ENCODE measurements at regions not wholly inside any gene's neighbourhood (a gene's known extent, or its start where the extent isn't known, plus 50 kb on each side); places are given as distances from the start of the nearest gene placed in this dataset.

- no peak overlapping the region for H3K27ac ChIP-seq
- H3K4me3 ChIP-seq (ENCODE audit: low read depth, low read length): no peak overlapping the region
- no peak for TF ChIP-seq CTCF (IDR thresholded peaks at IDR 0.05; ENCODE audit: low read depth, low read length)
- DNase-seq: no peak
- no peaks in the 10 kb centered on the region for H3K9me3 ChIP-seq (ENCODE audit: severe bottlenecking)
- H3K27me3 ChIP-seq (ENCODE audit: insufficient read depth, low read depth, severe bottlenecking): no peaks in the 10 kb centered on the region
- no peaks in the 10 kb centered on the region for H3K36me3 ChIP-seq
Observed at GRCh38 chr2:147559070-147559725, 285.6 kb upstream of the ACVR2A start.

- Histone ChIP-seq H3K4me3 (ENCODE audit: low read depth, low read length) (no peak overlapping the region), H3K9me3 (ENCODE audit: severe bottlenecking) (no peaks in the 10 kb centered on the region), H3K27me3 (ENCODE audit: insufficient read depth, low read depth, severe bottlenecking) (no peaks in the 10 kb centered on the region), H3K36me3 (no peaks in the 10 kb centered on the region), H3K27ac (no peak overlapping the region)
- TF ChIP-seq CTCF (IDR thresholded peaks at IDR 0.05; ENCODE audit: low read depth, low read length): no peak
- DNase-seq: no peak
Observed at GRCh38 chr2:147558620-147559019, 286.2 kb upstream of the ACVR2A start.

- Histone ChIP-seq H3K36me3 (no peaks in the 10 kb centered on the region), H3K27me3 (ENCODE audit: insufficient read depth, low read depth, severe bottlenecking) (no peaks in the 10 kb centered on the region), H3K4me3 (ENCODE audit: low read depth, low read length) (no peak overlapping the region), H3K9me3 (ENCODE audit: severe bottlenecking) (no peaks in the 10 kb centered on the region), H3K27ac (no peak overlapping the region)
- DNase-seq: no peak
- TF ChIP-seq CTCF (IDR thresholded peaks at IDR 0.05; ENCODE audit: low read depth, low read length): no peak
Observed at GRCh38 chr2:147554521-147555107, 290.2 kb upstream of the ACVR2A start.

GRCh38 chr2:147553775-147554271 lies 291.0 kb upstream of the ACVR2A start:
- no peaks in the 10 kb centered on the region for H3K9me3 ChIP-seq (ENCODE audit: severe bottlenecking)
- no peak for TF ChIP-seq CTCF (IDR thresholded peaks at IDR 0.05; ENCODE audit: low read depth, low read length)
- no peak for DNase-seq
- no peak overlapping the region for H3K27ac ChIP-seq
- no peaks in the 10 kb centered on the region for H3K36me3 ChIP-seq
- H3K4me3 ChIP-seq (ENCODE audit: low read depth, low read length): no peak overlapping the region
- no peaks in the 10 kb centered on the region for H3K27me3 ChIP-seq (ENCODE audit: insufficient read depth, low read depth, severe bottlenecking)

GRCh38 chr2:147550995-147551731 lies 293.7 kb upstream of the ACVR2A start:
- TF ChIP-seq CTCF (IDR thresholded peaks at IDR 0.05; ENCODE audit: low read depth, low read length): no peak

More at GRCh38 chr2:147550995-147551731, 293.7 kb upstream of the ACVR2A start:
- Histone ChIP-seq H3K27me3 (ENCODE audit: insufficient read depth, low read depth, severe bottlenecking) (no peaks in the 10 kb centered on the region), H3K36me3 (no peaks in the 10 kb centered on the region), H3K4me3 (ENCODE audit: low read depth, low read length) (no peak overlapping the region), H3K27ac (no peak overlapping the region), H3K9me3 (ENCODE audit: severe bottlenecking) (no peaks in the 10 kb centered on the region)
- DNase-seq: no peak

All from WERI-Rb-1 (cell line).